HG03159 (cell line): ENCODE measurements at regions not wholly inside any gene's neighbourhood (a gene's known extent, or its start where the extent isn't known, plus 50 kb on each side); places are given as distances from the start of the nearest gene placed in this dataset.

Experiments
- ATAC-seq: cut with Tn5 transposase; IDR thresholded peaks from one replicate; pipeline ENCODE4 v1.9.1; 2021; ENCODE audit warnings: mild to moderate bottlenecking, moderate library complexity; ENCODE audit not compliant: unreplicated experiment

DNA sequence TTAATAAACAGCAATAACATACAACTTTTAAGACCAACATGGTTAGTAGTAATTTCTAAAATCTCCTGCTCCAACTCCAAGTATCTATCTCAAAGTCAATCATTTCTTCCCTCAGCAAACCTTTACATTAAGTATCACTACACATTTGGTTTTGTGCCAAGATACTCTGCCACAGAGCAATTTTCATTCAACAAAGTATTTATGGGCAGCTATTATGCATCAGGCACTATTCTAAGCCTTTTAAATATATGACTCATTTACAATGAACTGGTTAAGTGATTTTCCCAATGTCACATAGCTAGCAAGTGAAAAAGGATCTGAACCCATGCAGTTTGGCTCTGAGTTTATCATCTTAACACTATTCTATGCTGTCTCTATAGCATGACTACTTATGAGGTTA, 264.3 kb downstream of the NOL4 start:
- no peak for ATAC-seq

DNA sequence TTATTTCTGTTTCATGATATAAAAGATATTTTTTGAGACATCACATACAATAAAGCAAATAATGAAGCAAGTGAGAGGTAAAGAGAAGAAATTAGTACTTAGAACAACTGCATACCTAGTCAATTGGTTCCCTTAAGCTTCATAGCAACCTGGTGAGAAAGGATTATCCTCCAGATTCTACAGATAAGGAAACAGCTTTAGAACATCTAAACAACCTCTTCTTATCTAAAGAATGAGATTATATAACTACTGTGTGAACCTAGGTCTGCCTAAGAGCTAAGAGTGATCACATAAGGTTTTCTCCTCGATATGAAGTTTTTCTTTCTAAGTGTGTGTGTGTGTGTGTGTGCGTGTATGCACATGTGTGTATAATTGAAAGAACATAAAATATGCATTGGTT, 265.1 kb downstream of the NOL4 start:
- ATAC-seq = no peak

GRCh38 chr18:33957707-33958106, 267.0 kb downstream of the NOL4 start:
- ATAC-seq = no peak

GRCh38 chr18:33951031-33951430, 273.7 kb downstream of the NOL4 start:
- ATAC-seq = no peak

- no peak for ATAC-seq
These were observed 278.4 kb downstream of the NOL4 start for GRCh38 chr18:33946336-33946735.

- no peak for ATAC-seq
These were observed 280.2 kb downstream of the NOL4 start for GRCh38 chr18:33944493-33944892.

- no peak for ATAC-seq
These were observed 287.4 kb downstream of the NOL4 start for GRCh38 chr18:33937270-33937816.

DNA sequence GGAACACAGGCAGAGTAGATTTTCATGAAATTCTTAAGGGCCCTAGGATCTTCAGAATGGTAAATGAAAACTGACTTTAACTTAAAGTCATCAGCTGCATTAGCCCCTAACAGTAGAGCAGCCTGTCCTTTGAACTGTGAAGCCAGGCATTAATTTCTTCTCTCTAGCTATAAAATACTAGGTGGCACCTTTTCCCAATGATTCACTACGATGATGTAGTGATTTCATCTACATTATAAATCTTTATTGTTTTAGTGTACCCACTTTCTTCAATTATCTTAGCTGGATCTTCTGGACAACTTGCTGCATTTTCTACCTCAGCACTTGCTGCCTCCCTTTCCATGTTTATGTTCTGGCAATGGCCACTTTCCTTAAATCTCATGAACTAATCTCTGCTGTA, 290.5 kb downstream of the NOL4 start:
- ATAC-seq = no peak

GRCh38 chr18:33928231-33928630, 296.5 kb downstream of the NOL4 start:
- no peak for ATAC-seq

GRCh38 chr18:33924576-33924975, 300.1 kb downstream of the NOL4 start:
- no peak for ATAC-seq

GRCh38 chr18:33923980-33924379, 300.7 kb downstream of the NOL4 start:
- no peak for ATAC-seq

DNA sequence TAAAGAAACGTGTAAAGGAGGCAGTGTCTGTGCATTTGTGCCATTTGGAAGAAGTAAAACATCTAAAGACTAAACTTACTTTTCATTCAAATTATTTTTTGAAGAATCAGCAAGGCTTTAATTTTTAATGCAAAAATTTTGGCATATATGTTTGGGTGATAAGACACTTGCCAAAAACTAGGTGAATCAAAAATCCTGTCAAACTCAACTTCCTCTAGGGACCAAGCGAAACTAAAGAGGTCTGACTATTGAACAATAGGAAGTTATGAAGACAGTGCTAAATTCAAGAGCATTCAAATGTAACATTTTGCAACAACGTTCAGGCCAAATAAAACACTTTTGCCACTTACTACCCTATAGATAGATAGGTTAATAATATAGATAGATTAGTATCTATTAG, 306.1 kb downstream of the NOL4 start:
- no peak for ATAC-seq

GRCh38 chr18:33916200-33916599, 308.5 kb downstream of the NOL4 start:
- no peak for ATAC-seq

GRCh38 chr18:33914399-33914798, 310.3 kb downstream of the NOL4 start:
- no peak for ATAC-seq

DNA sequence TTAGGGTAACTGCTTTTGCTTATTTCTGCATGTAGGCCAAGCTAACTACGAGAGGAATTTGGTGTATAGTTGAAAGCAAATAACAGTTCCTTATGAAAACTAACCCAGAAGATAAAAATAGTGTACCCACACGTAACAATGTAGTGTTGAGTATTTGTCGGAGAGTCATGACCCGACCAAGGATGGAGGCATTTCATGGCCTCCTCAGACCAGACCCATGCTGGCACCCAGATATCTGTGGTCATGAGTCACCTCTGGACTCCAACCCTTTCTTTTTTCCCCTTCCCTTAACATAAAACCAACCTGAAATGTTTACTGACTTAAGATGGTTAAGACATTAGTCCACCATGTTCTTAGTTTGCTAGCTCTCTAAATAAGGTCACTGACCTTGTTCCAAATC, 318.7 kb downstream of the NOL4 start:
- ATAC-seq = no peak

DNA sequence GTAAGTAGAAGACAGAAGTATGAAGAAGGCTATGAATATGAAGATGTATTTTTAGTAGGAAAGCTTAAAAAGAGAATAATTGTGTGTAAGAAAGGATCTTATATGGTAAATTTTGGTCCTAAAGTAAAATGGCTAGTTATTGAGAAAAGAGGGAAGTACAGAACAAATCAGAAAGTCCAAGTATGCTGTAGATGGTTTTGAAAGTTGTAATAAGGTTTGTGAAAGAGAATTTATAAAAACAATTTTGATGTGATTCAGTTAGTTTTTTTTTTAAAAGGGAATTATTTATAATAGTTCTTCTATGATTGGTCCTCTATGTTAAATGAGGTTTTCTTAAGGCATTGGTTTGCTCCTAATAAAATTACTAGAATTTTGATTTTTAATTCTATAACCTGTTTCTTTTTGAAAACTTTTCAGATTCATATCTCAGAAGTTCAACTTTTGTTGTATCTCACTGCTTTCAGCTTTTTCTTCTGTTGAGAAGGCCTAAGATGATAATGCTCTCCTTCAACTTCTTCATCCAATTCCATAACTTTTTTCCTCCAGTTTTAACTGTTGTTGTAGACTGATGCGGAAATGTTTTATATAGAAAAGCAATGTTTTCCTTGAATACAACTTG, 322.7 kb downstream of the NOL4 start:
- ATAC-seq = no peak

DNA sequence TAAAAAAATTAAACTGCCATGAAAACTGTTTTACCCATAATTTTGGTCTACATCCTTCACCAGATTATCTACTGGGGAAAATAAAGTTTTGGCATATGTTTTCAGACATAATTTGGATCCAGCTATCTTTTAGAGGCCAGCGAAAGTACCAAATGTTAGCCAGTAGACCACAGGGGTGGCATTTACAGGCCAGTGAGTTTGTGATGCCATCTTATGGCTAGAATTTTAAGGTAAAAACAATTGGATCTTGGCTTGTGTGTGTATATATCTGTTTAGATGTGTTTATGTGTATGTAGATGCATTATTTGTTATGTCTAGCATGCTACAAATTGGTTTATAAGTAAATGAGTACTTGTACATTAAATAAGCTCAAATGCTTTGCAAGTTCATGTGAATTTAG, 322.6 kb downstream of the ASXL3 start:
- ATAC-seq = no peak

- no peak for ATAC-seq
These were observed 320.4 kb downstream of the ASXL3 start for GRCh38 chr18:33898427-33898826.

GRCh38 chr18:33878213-33878612, 300.2 kb downstream of the ASXL3 start:
- ATAC-seq = no peak

DNA sequence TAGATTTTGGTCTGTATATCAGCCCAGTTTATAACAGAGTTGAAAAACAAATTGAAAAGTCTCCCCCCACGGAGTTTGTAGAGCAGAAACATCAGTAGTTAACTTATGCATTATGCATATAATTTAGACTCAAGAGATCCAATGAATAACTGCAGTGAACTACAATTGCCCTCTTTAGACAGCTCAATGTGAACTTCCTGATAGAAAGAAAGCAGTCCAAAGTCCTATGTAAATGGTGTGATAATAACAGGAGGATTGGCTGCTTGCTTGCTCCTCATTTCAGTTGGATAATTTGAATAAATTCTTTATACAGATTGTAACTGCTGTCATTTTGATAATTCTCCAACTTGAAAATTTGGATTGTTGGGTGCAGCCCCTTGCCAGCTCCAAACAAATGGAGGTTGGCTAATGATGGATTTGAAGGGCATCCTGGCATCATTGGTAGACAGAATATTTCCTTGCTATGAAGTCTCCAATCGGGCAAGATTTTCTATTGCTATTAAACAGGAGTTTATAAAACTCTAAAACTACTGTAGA, 297.1 kb downstream of the ASXL3 start:
- ATAC-seq = no peak

DNA sequence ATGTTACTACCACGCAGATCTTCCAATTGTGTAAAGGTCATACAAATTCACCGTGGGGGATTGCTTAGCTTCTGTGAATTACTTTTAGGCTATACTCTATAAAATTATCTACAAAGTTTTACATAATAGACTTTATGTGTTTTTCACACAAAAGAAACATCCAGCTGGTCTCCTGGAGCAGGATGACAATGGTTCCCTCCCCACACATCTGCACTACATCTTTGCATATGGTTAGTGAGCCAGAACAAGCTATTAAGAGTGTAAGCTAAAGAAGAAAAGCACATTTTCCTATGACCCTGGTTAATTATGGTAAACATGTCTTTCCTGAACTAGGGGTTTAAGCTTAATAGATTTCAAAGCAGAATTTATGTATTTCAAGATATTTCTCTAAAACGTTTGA, 295.1 kb downstream of the ASXL3 start:
- ATAC-seq = no peak

GRCh38 chr18:33871363-33872025, 293.5 kb downstream of the ASXL3 start:
- no peak for ATAC-seq
